Liver (tissue), 8 donors: ENCODE measurements at regions not wholly inside any gene's neighbourhood (a gene's known extent, or its start where the extent isn't known, plus 50 kb on each side); places are given as distances from the start of the nearest gene placed in this dataset.

Source experiments
- DNase-seq: peaks from one replicate; pipeline ENCODE4 v3.0.0-alpha.2; 2017; ENCODE audit warnings: low spot score
- H3K27ac ChIP-seq, 2 donors: one replicate each; pipeline ENCODE4 v1.7.0; 2013; ENCODE audit warnings: inconsistent platforms in 2 of 2, low read length in 2 of 2, control low read depth in 1 of 2, low read depth in 1 of 2, mild to moderate bottlenecking in 1 of 2
- H3K27me3 ChIP-seq, 4 donors: one replicate each; pipeline versions ENCODE4 v1.6.1 to v1.7.0; 2013; ENCODE audit warnings: low read length in 3 of 4, inconsistent platforms in 1 of 4, mild to moderate bottlenecking in 1 of 4, moderate library complexity in 1 of 4; ENCODE audit not compliant: control insufficient read depth in 4 of 4, insufficient read depth in 4 of 4
- H3K36me3 ChIP-seq, 4 donors: one replicate each; pipeline versions ENCODE4 v1.6.1 to v1.7.0; 2013; ENCODE audit warnings: low read length in 3 of 4, mild to moderate bottlenecking in 3 of 4, low read depth in 1 of 4, moderate library complexity in 1 of 4; ENCODE audit not compliant: control insufficient read depth in 4 of 4, insufficient read depth in 3 of 4
- H3K4me1 ChIP-seq, 4 donors: one replicate each; pipeline versions ENCODE4 v1.6.1 to v1.7.0; 2013; ENCODE audit warnings: low read length in 3 of 4, mild to moderate bottlenecking in 3 of 4, moderate library complexity in 1 of 4; ENCODE audit not compliant: control insufficient read depth in 4 of 4, insufficient read depth in 4 of 4
- H3K4me3 ChIP-seq, 3 donors: one replicate each; pipeline versions ENCODE4 v1.6.1 to v1.7.0; 2013; ENCODE audit warnings: low read length in 3 of 3, control low read depth in 1 of 3, low read depth in 1 of 3, mild to moderate bottlenecking in 1 of 3
- H3K9ac ChIP-seq, 2 donors: one replicate each; pipeline ENCODE4 v1.7.0; 2013; ENCODE audit warnings: low read length in 2 of 2, mild to moderate bottlenecking in 2 of 2, moderate library complexity in 2 of 2, control low read depth in 1 of 2, low read depth in 1 of 2
- H3K9me3 ChIP-seq, 4 donors: one replicate each; pipeline versions ENCODE4 v1.6.1 to v1.7.0; 2013; ENCODE audit warnings: low read length in 3 of 4; ENCODE audit not compliant: control insufficient read depth in 4 of 4
- EGR1 ChIP-seq, 2 donors: IDR thresholded peaks; 2 replicates each; pipeline ENCODE4 v1.6.1; 2016 to 2018; ENCODE audit warnings: antibody characterized with exemption in 2 of 2, low read depth in 2 of 2
- FOXA1 ChIP-seq: IDR thresholded peaks from 2 replicates; pipeline ENCODE4 v1.6.1; 2016; ENCODE audit warnings: antibody characterized with exemption
- FOXA2 ChIP-seq: IDR thresholded peaks from 2 replicates; pipeline ENCODE4 v1.6.1; 2016; ENCODE audit warnings: antibody characterized with exemption
- GABPA ChIP-seq, 2 donors: IDR thresholded peaks in 1 of 2; conservative IDR thresholded peaks in 1 of 2; 2 replicates each; pipeline ENCODE4 v1.6.1; 2016; ENCODE audit warnings: antibody characterized with exemption in 2 of 2, mild to moderate bottlenecking in 1 of 2, moderate library complexity in 1 of 2
- HNF4A ChIP-seq, 2 donors: conservative IDR thresholded peaks; 2 replicates each; pipeline ENCODE4 v1.6.1; 2016; ENCODE audit warnings: antibody characterized with exemption in 2 of 2, mild to moderate bottlenecking in 2 of 2
- HNF4G ChIP-seq: IDR thresholded peaks from 2 replicates; pipeline ENCODE4 v1.6.1; 2016; ENCODE audit warnings: antibody characterized with exemption
- JUND ChIP-seq, 2 donors: IDR thresholded peaks; 2 replicates each; pipeline ENCODE4 v1.6.1; 2016; ENCODE audit warnings: antibody characterized with exemption in 2 of 2
- NR2F2 ChIP-seq: IDR thresholded peaks from 2 replicates; pipeline ENCODE4 v1.6.1; 2016; ENCODE audit warnings: antibody characterized with exemption
- RAD21 ChIP-seq, 2 donors: IDR thresholded peaks; 2 replicates each; pipeline ENCODE4 v1.6.1; 2016; ENCODE audit warnings: antibody characterized with exemption in 2 of 2, mild to moderate bottlenecking in 2 of 2
- RXRA ChIP-seq, 2 donors: IDR thresholded peaks; 2 replicates each; pipeline ENCODE4 v1.6.1; 2017 to 2018; ENCODE audit warnings: antibody characterized with exemption in 2 of 2, mild to moderate bottlenecking in 1 of 2
- SP1 ChIP-seq: IDR thresholded peaks from 2 replicates; pipeline ENCODE4 v1.6.1; 2018; ENCODE audit warnings: antibody characterized with exemption, mild to moderate bottlenecking
- TAF1 ChIP-seq: conservative IDR thresholded peaks from 2 replicates; pipeline ENCODE4 v1.6.1; 2016; ENCODE audit warnings: antibody characterized with exemption, mild to moderate bottlenecking
- YY1 ChIP-seq: IDR thresholded peaks from 2 replicates; pipeline ENCODE4 v1.6.1; 2016; ENCODE audit warnings: antibody characterized with exemption, mild to moderate bottlenecking
- WGBS: extraction: QIAGEN DNeasy Blood & Tissue Kit; methylation state at CpG from one replicate; pipeline ENCODE4 v1.1.7; 2013; 5-methylcytosine and 5-hydroxymethylcytosine counted together
- TF ChIP-seq, protein P1 (sequence below): IDR thresholded peaks from 2 replicates; pipeline ENCODE4 v1.6.1; 2016; ENCODE audit warnings: antibody characterized with exemption, mild to moderate bottlenecking
- TF ChIP-seq, protein P2 (sequence below): IDR thresholded peaks from 2 replicates; pipeline ENCODE4 v1.6.1; 2016; ENCODE audit warnings: antibody characterized with exemption
- TF ChIP-seq, protein P3 (sequence below): IDR thresholded peaks from 2 replicates; pipeline ENCODE4 v1.6.1; 2016; ENCODE audit warnings: antibody characterized with exemption
- TF ChIP-seq, protein P4 (sequence below): IDR thresholded peaks from 2 replicates; pipeline ENCODE4 v1.6.1; 2016; ENCODE audit warnings: antibody characterized with exemption
- TF ChIP-seq, protein P5 (sequence below): fragments of 150-350 bp; IDR thresholded peaks from 2 replicates; pipeline ENCODE4 v1.5.1; 2017; ENCODE audit warnings: improper control_type of control experiment, low read depth, low read length; ENCODE audit not compliant: missing input control
- donor health status: healthy.
- donor health status: healthy.
- donor health status: healthy.
- donor health status: healthy.
- donor health status: healthy.

DNA sequence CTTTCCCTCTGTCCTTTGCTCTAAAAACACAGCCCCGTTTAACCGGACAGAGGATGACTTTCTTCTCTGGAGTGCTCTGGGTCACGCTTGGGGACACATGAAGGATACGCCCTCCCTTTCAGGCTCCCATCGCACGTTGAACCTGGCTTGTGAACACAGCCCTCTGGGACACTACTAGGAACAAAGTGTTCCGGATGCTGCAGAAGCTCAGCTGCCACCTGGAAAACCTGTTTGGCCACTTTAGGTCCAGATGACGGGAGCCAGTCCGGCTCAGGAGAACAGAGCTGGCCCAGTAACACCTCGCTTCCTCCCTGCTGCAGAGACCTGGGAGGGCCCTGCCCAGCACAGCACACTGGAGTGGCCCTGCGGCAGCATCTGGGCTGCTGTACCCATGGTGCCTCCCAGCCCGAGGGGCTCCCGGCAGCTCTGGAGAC, 60.1 kb downstream of the GADD45G start (continued):
- TF ChIP-seq, protein P1, sequence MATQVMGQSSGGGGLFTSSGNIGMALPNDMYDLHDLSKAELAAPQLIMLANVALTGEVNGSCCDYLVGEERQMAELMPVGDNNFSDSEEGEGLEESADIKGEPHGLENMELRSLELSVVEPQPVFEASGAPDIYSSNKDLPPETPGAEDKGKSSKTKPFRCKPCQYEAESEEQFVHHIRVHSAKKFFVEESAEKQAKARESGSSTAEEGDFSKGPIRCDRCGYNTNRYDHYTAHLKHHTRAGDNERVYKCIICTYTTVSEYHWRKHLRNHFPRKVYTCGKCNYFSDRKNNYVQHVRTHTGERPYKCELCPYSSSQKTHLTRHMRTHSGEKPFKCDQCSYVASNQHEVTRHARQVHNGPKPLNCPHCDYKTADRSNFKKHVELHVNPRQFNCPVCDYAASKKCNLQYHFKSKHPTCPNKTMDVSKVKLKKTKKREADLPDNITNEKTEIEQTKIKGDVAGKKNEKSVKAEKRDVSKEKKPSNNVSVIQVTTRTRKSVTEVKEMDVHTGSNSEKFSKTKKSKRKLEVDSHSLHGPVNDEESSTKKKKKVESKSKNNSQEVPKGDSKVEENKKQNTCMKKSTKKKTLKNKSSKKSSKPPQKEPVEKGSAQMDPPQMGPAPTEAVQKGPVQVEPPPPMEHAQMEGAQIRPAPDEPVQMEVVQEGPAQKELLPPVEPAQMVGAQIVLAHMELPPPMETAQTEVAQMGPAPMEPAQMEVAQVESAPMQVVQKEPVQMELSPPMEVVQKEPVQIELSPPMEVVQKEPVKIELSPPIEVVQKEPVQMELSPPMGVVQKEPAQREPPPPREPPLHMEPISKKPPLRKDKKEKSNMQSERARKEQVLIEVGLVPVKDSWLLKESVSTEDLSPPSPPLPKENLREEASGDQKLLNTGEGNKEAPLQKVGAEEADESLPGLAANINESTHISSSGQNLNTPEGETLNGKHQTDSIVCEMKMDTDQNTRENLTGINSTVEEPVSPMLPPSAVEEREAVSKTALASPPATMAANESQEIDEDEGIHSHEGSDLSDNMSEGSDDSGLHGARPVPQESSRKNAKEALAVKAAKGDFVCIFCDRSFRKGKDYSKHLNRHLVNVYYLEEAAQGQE: peak; percentile 59
- TF ChIP-seq, protein P2, sequence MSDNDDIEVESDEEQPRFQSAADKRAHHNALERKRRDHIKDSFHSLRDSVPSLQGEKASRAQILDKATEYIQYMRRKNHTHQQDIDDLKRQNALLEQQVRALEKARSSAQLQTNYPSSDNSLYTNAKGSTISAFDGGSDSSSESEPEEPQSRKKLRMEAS: peak; percentile 80
- no peak for TF ChIP-seq TAF1
- peak; percentile 97 to 99 for TF ChIP-seq RXRA (IDR thresholded peaks at IDR 0.05)
- TF ChIP-seq HNF4A (conservative IDR thresholded peaks at IDR 0.05): peak; percentile 87 to 88
- TF ChIP-seq FOXA1: peak; percentile 50

DNA sequence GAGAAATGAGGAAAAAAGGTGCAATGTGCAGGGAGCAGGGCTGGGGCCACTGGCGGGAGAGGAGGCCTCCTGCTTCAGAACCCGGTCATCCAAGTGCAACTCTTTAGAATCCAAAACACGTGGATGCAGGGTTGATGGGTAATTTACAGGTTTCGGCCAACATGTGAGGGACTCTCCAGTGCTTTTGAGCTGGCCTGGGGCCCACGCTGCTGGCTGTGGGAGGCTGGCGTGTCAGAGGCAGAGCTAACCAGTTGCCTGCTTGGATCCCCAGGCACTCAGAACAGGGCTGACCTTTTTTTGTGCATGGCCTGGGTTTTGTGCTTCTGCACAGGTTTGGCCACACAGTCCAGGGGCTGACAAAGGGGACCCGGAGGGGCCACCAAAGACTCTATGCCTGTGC, 61.6 kb downstream of the GADD45G start:
- DNase-seq: no peak
- Histone ChIP-seq H3K9ac (no peak overlapping the region), H3K36me3 (no peaks in the 10 kb centered on the region), H3K27me3 (no peaks in the 10 kb centered on the region), H3K4me1 (peaks cover 42 to 93% (median 66%) of the 10 kb centered on the region in 4 donors), H3K27ac (peak overlapping the region; percentile 86 to 93), H3K4me3 (no peak overlapping the region), H3K9me3 (no peaks in the 10 kb centered on the region)
- TF ChIP-seq GABPA (IDR thresholded peaks at IDR 0.05 in 1 of 2, conservative IDR thresholded peaks at IDR 0.05 in 1 of 2) (no peak), JUND (IDR thresholded peaks at IDR 0.05) (no peak), YY1 (no peak), TAF1 (no peak), RAD21 (IDR thresholded peaks at IDR 0.05) (no peak), HNF4A (conservative IDR thresholded peaks at IDR 0.05) (no peak), FOXA2 (no peak), RXRA (IDR thresholded peaks at IDR 0.05) (no peak), HNF4G (no peak), SP1 (no peak), NR2F2 (no peak), FOXA1 (no peak), EGR1 (IDR thresholded peaks at IDR 0.05; ENCODE audit: low read depth in 2 of 2) (no peak)
- TF ChIP-seq, protein P2: no peak
- TF ChIP-seq, protein P3, sequence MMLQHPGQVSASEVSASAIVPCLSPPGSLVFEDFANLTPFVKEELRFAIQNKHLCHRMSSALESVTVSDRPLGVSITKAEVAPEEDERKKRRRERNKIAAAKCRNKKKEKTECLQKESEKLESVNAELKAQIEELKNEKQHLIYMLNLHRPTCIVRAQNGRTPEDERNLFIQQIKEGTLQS: no peak
- TF ChIP-seq, protein P4, sequence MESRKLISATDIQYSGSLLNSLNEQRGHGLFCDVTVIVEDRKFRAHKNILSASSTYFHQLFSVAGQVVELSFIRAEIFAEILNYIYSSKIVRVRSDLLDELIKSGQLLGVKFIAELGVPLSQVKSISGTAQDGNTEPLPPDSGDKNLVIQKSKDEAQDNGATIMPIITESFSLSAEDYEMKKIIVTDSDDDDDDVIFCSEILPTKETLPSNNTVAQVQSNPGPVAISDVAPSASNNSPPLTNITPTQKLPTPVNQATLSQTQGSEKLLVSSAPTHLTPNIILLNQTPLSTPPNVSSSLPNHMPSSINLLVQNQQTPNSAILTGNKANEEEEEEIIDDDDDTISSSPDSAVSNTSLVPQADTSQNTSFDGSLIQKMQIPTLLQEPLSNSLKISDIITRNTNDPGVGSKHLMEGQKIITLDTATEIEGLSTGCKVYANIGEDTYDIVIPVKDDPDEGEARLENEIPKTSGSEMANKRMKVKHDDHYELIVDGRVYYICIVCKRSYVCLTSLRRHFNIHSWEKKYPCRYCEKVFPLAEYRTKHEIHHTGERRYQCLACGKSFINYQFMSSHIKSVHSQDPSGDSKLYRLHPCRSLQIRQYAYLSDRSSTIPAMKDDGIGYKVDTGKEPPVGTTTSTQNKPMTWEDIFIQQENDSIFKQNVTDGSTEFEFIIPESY: no peak
- TF ChIP-seq, protein P5, sequence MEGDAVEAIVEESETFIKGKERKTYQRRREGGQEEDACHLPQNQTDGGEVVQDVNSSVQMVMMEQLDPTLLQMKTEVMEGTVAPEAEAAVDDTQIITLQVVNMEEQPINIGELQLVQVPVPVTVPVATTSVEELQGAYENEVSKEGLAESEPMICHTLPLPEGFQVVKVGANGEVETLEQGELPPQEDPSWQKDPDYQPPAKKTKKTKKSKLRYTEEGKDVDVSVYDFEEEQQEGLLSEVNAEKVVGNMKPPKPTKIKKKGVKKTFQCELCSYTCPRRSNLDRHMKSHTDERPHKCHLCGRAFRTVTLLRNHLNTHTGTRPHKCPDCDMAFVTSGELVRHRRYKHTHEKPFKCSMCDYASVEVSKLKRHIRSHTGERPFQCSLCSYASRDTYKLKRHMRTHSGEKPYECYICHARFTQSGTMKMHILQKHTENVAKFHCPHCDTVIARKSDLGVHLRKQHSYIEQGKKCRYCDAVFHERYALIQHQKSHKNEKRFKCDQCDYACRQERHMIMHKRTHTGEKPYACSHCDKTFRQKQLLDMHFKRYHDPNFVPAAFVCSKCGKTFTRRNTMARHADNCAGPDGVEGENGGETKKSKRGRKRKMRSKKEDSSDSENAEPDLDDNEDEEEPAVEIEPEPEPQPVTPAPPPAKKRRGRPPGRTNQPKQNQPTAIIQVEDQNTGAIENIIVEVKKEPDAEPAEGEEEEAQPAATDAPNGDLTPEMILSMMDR: no peak
- TF ChIP-seq, protein P1: no peak
- 93% methylated on average over 7 of the region's 7 CpGs for WGBS
